HUES48 (cell line): ENCODE measurements at regions not wholly inside any gene's neighbourhood (a gene's known extent, or its start where the extent isn't known, plus 50 kb on each side); places are given as distances from the start of the nearest gene placed in this dataset.

Source experiments
- H3K27ac ChIP-seq: one replicate; pipeline ENCODE4 v1.7.0; 2013; ENCODE audit warnings: low read depth, low read length, inconsistent platforms
- H3K27me3 ChIP-seq: 2 replicates; pipeline ENCODE4 v1.6.1; 2013; ENCODE audit warnings: mild to moderate bottlenecking, low read length; ENCODE audit not compliant: control insufficient read depth, insufficient read depth
- H3K36me3 ChIP-seq: 2 replicates; pipeline ENCODE4 v1.6.1; 2013; ENCODE audit warnings: low read length; ENCODE audit not compliant: control insufficient read depth, insufficient read depth
- H3K4me1 ChIP-seq: 2 replicates; pipeline ENCODE4 v1.6.1; 2013; ENCODE audit warnings: mild to moderate bottlenecking, low read length; ENCODE audit not compliant: control insufficient read depth, insufficient read depth
- H3K4me3 ChIP-seq: 2 replicates; pipeline ENCODE4 v1.5.1; 2013; ENCODE audit warnings: mild to moderate bottlenecking, low read depth, low read length
- H3K9ac ChIP-seq: 2 replicates; pipeline ENCODE4 v1.6.1; 2013; ENCODE audit warnings: mild to moderate bottlenecking, low read depth, low read length, moderate library complexity
- H3K9me3 ChIP-seq: 2 replicates; pipeline ENCODE4 v1.6.1; 2013; ENCODE audit warnings: low read length; ENCODE audit not compliant: control insufficient read depth, insufficient read depth

GRCh38 chr2:134190807-134191203, 63.1 kb upstream of the MGAT5 start:
- Histone ChIP-seq H3K4me1 (no peaks in the 10 kb centered on the region; the same call in 1 of the 2 replicates), H3K27me3 (no peaks in the 10 kb centered on the region), H3K9me3 (no peaks in the 10 kb centered on the region), H3K36me3 (no peaks in the 10 kb centered on the region), H3K27ac (no peak overlapping the region), H3K9ac (no peak overlapping the region), H3K4me3 (no peak overlapping the region)

- no peak overlapping the region for H3K4me3 ChIP-seq
- no peaks in the 10 kb centered on the region for H3K9me3 ChIP-seq
- H3K9ac ChIP-seq = no peak overlapping the region
- no peaks in the 10 kb centered on the region for H3K36me3 ChIP-seq
- no peaks in the 10 kb centered on the region for H3K27me3 ChIP-seq
- no peak overlapping the region for H3K27ac ChIP-seq
- H3K4me1 ChIP-seq = no peaks in the 10 kb centered on the region; the same call in 1 of the 2 replicates
Measured at GRCh38 chr2:134191835-134192234, 62.0 kb upstream of the MGAT5 start.

- Histone ChIP-seq H3K4me3 (no peak overlapping the region), H3K36me3 (no peaks in the 10 kb centered on the region), H3K4me1 (peaks cover under 1% of the 10 kb centered on the region; the same call in 1 of the 2 replicates), H3K9ac (no peak overlapping the region), H3K27me3 (no peaks in the 10 kb centered on the region), H3K27ac (no peak overlapping the region), H3K9me3 (no peaks in the 10 kb centered on the region)
Measured at GRCh38 chr2:134193006-134193405, 60.9 kb upstream of the MGAT5 start.

- Histone ChIP-seq H3K4me1 (peaks cover 16% of the 10 kb centered on the region), H3K9me3 (no peaks in the 10 kb centered on the region), H3K9ac (no peak overlapping the region), H3K27me3 (no peaks in the 10 kb centered on the region), H3K27ac (no peak overlapping the region), H3K4me3 (no peak overlapping the region), H3K36me3 (no peaks in the 10 kb centered on the region)
Measured at GRCh38 chr2:134194519-134194918, 59.4 kb upstream of the MGAT5 start.

- H3K4me1 ChIP-seq = peaks cover 19% of the 10 kb centered on the region
- H3K36me3 ChIP-seq = no peaks in the 10 kb centered on the region
- no peak overlapping the region for H3K4me3 ChIP-seq
Measured at GRCh38 chr2:134195341-134195740, 58.5 kb upstream of the MGAT5 start.

GRCh38 chr2:134197445-134197844, 56.4 kb upstream of the MGAT5 start:
- H3K4me3 ChIP-seq = no peak overlapping the region
- H3K4me1 ChIP-seq = peaks cover 36% of the 10 kb centered on the region
- no peak overlapping the region for H3K27ac ChIP-seq
- H3K36me3 ChIP-seq = no peaks in the 10 kb centered on the region
- no peak overlapping the region for H3K9ac ChIP-seq
- H3K27me3 ChIP-seq = no peaks in the 10 kb centered on the region
- no peaks in the 10 kb centered on the region for H3K9me3 ChIP-seq

More at GRCh38 chr2:134195341-134195740, 58.5 kb upstream of the MGAT5 start:
- H3K9ac ChIP-seq = no peak overlapping the region
- H3K27me3 ChIP-seq = no peaks in the 10 kb centered on the region
- H3K9me3 ChIP-seq = no peaks in the 10 kb centered on the region
- no peak overlapping the region for H3K27ac ChIP-seq

GRCh38 chr2:134198006-134198634, 55.8 kb upstream of the MGAT5 start:
- peaks cover 43% of the 10 kb centered on the region for H3K4me1 ChIP-seq
- H3K27me3 ChIP-seq = no peaks in the 10 kb centered on the region
- no peaks in the 10 kb centered on the region for H3K9me3 ChIP-seq
- H3K9ac ChIP-seq = no peak overlapping the region
- no peak overlapping the region for H3K27ac ChIP-seq
- no peak overlapping the region for H3K4me3 ChIP-seq
- no peaks in the 10 kb centered on the region for H3K36me3 ChIP-seq

- Histone ChIP-seq H3K4me1 (peaks cover 48% of the 10 kb centered on the region), H3K27me3 (no peaks in the 10 kb centered on the region), H3K9me3 (no peaks in the 10 kb centered on the region), H3K36me3 (no peaks in the 10 kb centered on the region), H3K4me3 (no peak overlapping the region), H3K9ac (no peak overlapping the region), H3K27ac (no peak overlapping the region)
Measured at GRCh38 chr2:134199123-134199522, 54.7 kb upstream of the MGAT5 start.

GRCh38 chr2:134200036-134200618, 53.7 kb upstream of the MGAT5 start:
- Histone ChIP-seq H3K9me3 (no peaks in the 10 kb centered on the region), H3K27ac (no peak overlapping the region), H3K4me1 (peaks cover 58% of the 10 kb centered on the region), H3K27me3 (no peaks in the 10 kb centered on the region), H3K4me3 (no peak overlapping the region), H3K9ac (no peak overlapping the region), H3K36me3 (no peaks in the 10 kb centered on the region)

GRCh38 chr2:134201533-134201932, 52.3 kb upstream of the MGAT5 start:
- Histone ChIP-seq H3K4me1 (peaks cover 72% of the 10 kb centered on the region), H3K36me3 (no peaks in the 10 kb centered on the region), H3K9ac (no peak overlapping the region), H3K27ac (no peak overlapping the region), H3K9me3 (no peaks in the 10 kb centered on the region), H3K27me3 (no peaks in the 10 kb centered on the region), H3K4me3 (no peak overlapping the region)

GRCh38 chr2:134202371-134202770, 51.5 kb upstream of the MGAT5 start:
- no peaks in the 10 kb centered on the region for H3K27me3 ChIP-seq
- H3K4me1 ChIP-seq = peaks cover 80% of the 10 kb centered on the region

More at GRCh38 chr2:134202371-134202770, 51.5 kb upstream of the MGAT5 start:
- Histone ChIP-seq H3K9ac (no peak overlapping the region), H3K9me3 (no peaks in the 10 kb centered on the region), H3K27ac (peak overlapping the region; percentile 63), H3K36me3 (no peaks in the 10 kb centered on the region), H3K4me3 (no peak overlapping the region)
